Smooth muscle cell (in vitro differentiated cells): ENCODE measurements at regions not wholly inside any gene's neighbourhood (a gene's known extent, or its start where the extent isn't known, plus 50 kb on each side); places are given as distances from the start of the nearest gene placed in this dataset.

Source experiments
- DNase-seq: peaks from one replicate; lab custom pipeline; 2025; ENCODE audit not compliant: unreplicated experiment; lab: John Stamatoyannopoulos, UW
- H2AFZ ChIP-seq: fragments of 200-600 bp; sonication (generic); 2 replicates; pipeline ENCODE4 v1.6.0; 2016; ENCODE audit warnings: antibody characterized with exemption, low read depth, mild to moderate bottlenecking
- H3F3A ChIP-seq: fragments of 200-600 bp; sonication (generic); 2 replicates; pipeline ENCODE4 v1.6.0; 2017; ENCODE audit warnings: antibody characterized with exemption, low read depth
- H3K27ac ChIP-seq: fragments of 200-600 bp; sonication (generic); 2 replicates; pipeline ENCODE4 v1.5.1; 2016; ENCODE audit warnings: low read depth, mild to moderate bottlenecking
- H3K27me3 ChIP-seq: fragments of 200-600 bp; sonication (generic); 2 replicates; pipeline ENCODE4 v1.6.1; 2016; ENCODE audit warnings: low read depth, mild to moderate bottlenecking
- H3K36me3 ChIP-seq: fragments of 200-600 bp; sonication (generic); 2 replicates; pipeline ENCODE4 v1.5.1; 2016; ENCODE audit warnings: low read depth
- H3K4me1 ChIP-seq: fragments of 200-600 bp; sonication (generic); 2 replicates; pipeline ENCODE4 v1.5.1; 2016; ENCODE audit warnings: low read depth
- H3K4me2 ChIP-seq: fragments of 200-600 bp; sonication (generic); 2 replicates; pipeline ENCODE4 v1.6.0; 2016; ENCODE audit warnings: mild to moderate bottlenecking
- H3K4me3 ChIP-seq: fragments of 200-600 bp; sonication (generic); 2 replicates; pipeline ENCODE4 v1.5.1; 2016; ENCODE audit warnings: mild to moderate bottlenecking
- H3K79me2 ChIP-seq: fragments of 200-600 bp; sonication (generic); 2 replicates; pipeline ENCODE4 v1.6.0; 2016; ENCODE audit warnings: low read depth, mild to moderate bottlenecking
- H3K9ac ChIP-seq: fragments of 200-600 bp; sonication (generic); 2 replicates; pipeline ENCODE4 v1.6.0; 2016; ENCODE audit warnings: low read depth
- H3K9me3 ChIP-seq: fragments of 200-600 bp; sonication (generic); replicated peaks from 2 replicates; pipeline ENCODE4 v1.5.1; 2016; ENCODE audit warnings: low read depth
- H4K20me1 ChIP-seq: fragments of 200-600 bp; sonication (generic); 2 replicates; pipeline ENCODE4 v1.6.0; 2016; ENCODE audit warnings: low read depth
- CTCF ChIP-seq: fragments of 200-600 bp; sonication (generic); IDR thresholded peaks from 2 replicates; pipeline ENCODE4 v1.5.1; 2017; ENCODE audit warnings: borderline replicate concordance, mild to moderate bottlenecking, antibody characterized with exemption; ENCODE audit not compliant: insufficient read depth, poor library complexity, severe bottlenecking
- WGBS: methylation state at CpG from one replicate; pipeline ENCODE4 v1.1.7; 2016; ENCODE audit warnings: low lambda C conversion rate; 5-methylcytosine and 5-hydroxymethylcytosine counted together

GRCh38 chr1:38744452-38745350 lies 114.9 kb downstream of the RRAGC start:
- H3K4me3 ChIP-seq = no peak overlapping the region
- H3K27me3 ChIP-seq = no peaks in the 10 kb centered on the region
- H4K20me1 ChIP-seq = no peaks in the 10 kb centered on the region
- TF ChIP-seq CTCF = no peak
- no peak overlapping the region for H3K27ac ChIP-seq
- H3K4me2 ChIP-seq = no peak overlapping the region
- no peak for DNase-seq
- H3K9ac ChIP-seq = no peak overlapping the region
- H3K4me1 ChIP-seq = peaks cover 16% of the 10 kb centered on the region
- no peaks in the 10 kb centered on the region for H3K36me3 ChIP-seq
- no peaks in the 10 kb centered on the region for H3K79me2 ChIP-seq
- H3F3A ChIP-seq = peaks cover 11% of the 10 kb centered on the region
- H2AFZ ChIP-seq = no peak overlapping the region
- 83% methylated on average over 10 of the region's 10 CpGs for WGBS
- no peaks in the 10 kb centered on the region for H3K9me3 ChIP-seq

DNA sequence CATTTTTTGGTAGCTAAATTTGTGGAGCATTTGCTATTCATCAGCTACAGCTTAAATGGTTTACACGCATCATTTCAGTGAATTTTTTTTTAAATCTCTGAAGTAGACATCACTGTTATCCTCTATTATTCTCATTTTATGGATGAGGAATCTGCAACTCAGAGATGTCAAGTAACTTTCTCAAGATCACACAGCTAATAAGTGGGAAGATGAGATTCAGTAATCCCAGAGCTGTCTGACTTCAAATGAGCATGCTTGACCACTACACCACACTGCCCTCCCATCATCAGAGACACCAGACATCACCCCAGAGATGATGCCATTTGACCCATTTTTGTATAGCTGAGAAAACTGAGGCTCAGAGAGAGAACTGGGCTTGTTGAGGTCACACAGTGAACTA lies 116.4 kb downstream of the RRAGC start:
- Histone ChIP-seq H3K27me3 (no peaks in the 10 kb centered on the region), H3K79me2 (no peaks in the 10 kb centered on the region), H3K4me2 (no peak overlapping the region), H3K9me3 (no peaks in the 10 kb centered on the region), H3K36me3 (no peaks in the 10 kb centered on the region), H3K27ac (no peak overlapping the region), H3F3A (peaks cover 11% of the 10 kb centered on the region), H3K4me3 (no peak overlapping the region), H2AFZ (no peak overlapping the region), H3K9ac (no peak overlapping the region), H3K4me1 (peaks cover 16% of the 10 kb centered on the region), H4K20me1 (no peaks in the 10 kb centered on the region)
- 100% methylated on average over 1 of the region's 1 CpG for WGBS
- TF ChIP-seq CTCF = no peak
- no peak for DNase-seq

DNA sequence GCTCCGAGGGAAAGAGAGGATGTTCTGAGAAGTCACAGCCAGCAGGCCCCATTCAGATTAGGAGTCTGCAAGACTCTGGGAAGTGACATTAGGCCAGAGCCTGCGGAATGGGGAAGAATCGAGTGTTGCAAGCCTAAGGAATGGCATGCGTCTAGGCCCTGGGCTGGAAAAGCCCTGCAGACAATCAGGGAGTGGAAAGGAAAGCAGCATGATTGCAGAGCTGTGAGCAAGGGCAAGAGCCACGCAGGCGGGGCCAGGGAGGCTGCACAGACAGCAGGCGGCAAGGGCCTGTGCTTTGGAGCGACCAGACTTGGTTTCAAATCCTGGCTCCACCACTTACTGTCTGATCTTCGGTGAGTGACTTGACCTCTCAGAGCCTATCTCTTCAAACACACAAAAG lies 118.2 kb downstream of the RRAGC start:
- H3K27ac ChIP-seq = peak overlapping the region; percentile 84
- H3K4me3 ChIP-seq = no peak overlapping the region
- H3F3A ChIP-seq = peaks cover 11% of the 10 kb centered on the region
- peak overlapping the region; percentile 37 for H3K4me2 ChIP-seq
- H3K79me2 ChIP-seq = no peaks in the 10 kb centered on the region
- H3K9ac ChIP-seq = peak overlapping the region; percentile 46
- no peak overlapping the region for H2AFZ ChIP-seq
- H3K36me3 ChIP-seq = no peaks in the 10 kb centered on the region
- 4% methylated on average over 9 of the region's 9 CpGs for WGBS
- no peaks in the 10 kb centered on the region for H3K9me3 ChIP-seq
- H4K20me1 ChIP-seq = no peaks in the 10 kb centered on the region
- no peaks in the 10 kb centered on the region for H3K27me3 ChIP-seq
- no peak for TF ChIP-seq CTCF
- peaks cover 10% of the 10 kb centered on the region for H3K4me1 ChIP-seq
- peak; percentile 25 for DNase-seq

GRCh38 chr1:38740487-38740886 lies 119.1 kb downstream of the RRAGC start:
- Histone ChIP-seq H2AFZ (peak overlapping the region; percentile 29), H3K36me3 (no peaks in the 10 kb centered on the region), H3K4me2 (peak overlapping the region; percentile 37), H3K27ac (peak overlapping the region; percentile 84), H3K79me2 (no peaks in the 10 kb centered on the region), H3F3A (peaks cover 12% of the 10 kb centered on the region), H3K4me3 (no peak overlapping the region), H4K20me1 (no peaks in the 10 kb centered on the region), H3K9ac (peak overlapping the region; percentile 46), H3K27me3 (no peaks in the 10 kb centered on the region), H3K9me3 (no peaks in the 10 kb centered on the region), H3K4me1 (peaks cover 10% of the 10 kb centered on the region)
- 20% methylated on average over 6 of the region's 6 CpGs for WGBS
- no peak for TF ChIP-seq CTCF
- DNase-seq = no peak
